Suppressor macrophage treated with lipopolysaccharide for 1 hour (primary cell): ENCODE measurements at regions not wholly inside any gene's neighbourhood (a gene's known extent, or its start where the extent isn't known, plus 50 kb on each side); places are given as distances from the start of the nearest gene placed in this dataset.
A peak's percentile ranks its signal among the peaks of the same experiment; 100 is the strongest.
"Not testable (repeated sequence)": the region's sequence is repeated elsewhere in the genome, so short reads cannot be mapped to it uniquely, and the experiment has no call there.

Source experiments
- DNase-seq, 3 donors: peaks; one replicate each; pipeline ENCODE4 v3.0.0-alpha.2; 2020 to 2022

- no peak for DNase-seq
These were observed 55.2 kb upstream of the SLIT2 start for GRCh38 chr4:20196476-20196875.

GRCh38 chr4:20195071-20195885 is 56.4 kb upstream of the SLIT2 start:
- DNase-seq, result no peak

- peak; percentile 38 to 74 (median 59) for DNase-seq
These were observed 57.3 kb upstream of the SLIT2 start for GRCh38 chr4:20194123-20195013.

- no peak for DNase-seq
These were observed 58.4 kb upstream of the SLIT2 start for GRCh38 chr4:20193141-20193936.

GRCh38 chr4:20192736-20193135 is 59.0 kb upstream of the SLIT2 start:
- no peak for DNase-seq

GRCh38 chr4:20185103-20185502 is 66.6 kb upstream of the SLIT2 start:
- no peak for DNase-seq

- not testable (repeated sequence) for DNase-seq
These were observed 68.6 kb upstream of the SLIT2 start for GRCh38 chr4:20183131-20183530.

- DNase-seq, result no peak
These were observed 69.8 kb upstream of the SLIT2 start for GRCh38 chr4:20181926-20182325.

GRCh38 chr4:20180509-20180908 is 71.2 kb upstream of the SLIT2 start:
- no peak for DNase-seq

- no peak for DNase-seq
These were observed 72.7 kb upstream of the SLIT2 start for GRCh38 chr4:20178902-20179576.

GRCh38 chr4:20176881-20177280 is 74.8 kb upstream of the SLIT2 start:
- peak in 1 of 3 donors; percentile 13 for DNase-seq

- DNase-seq, result no peak
These were observed 79.5 kb upstream of the SLIT2 start for GRCh38 chr4:20172070-20172760.

- no peak for DNase-seq
These were observed 85.2 kb upstream of the SLIT2 start for GRCh38 chr4:20166544-20166943.

GRCh38 chr4:20159516-20159915 is 92.2 kb upstream of the SLIT2 start:
- DNase-seq, result no peak

GRCh38 chr4:20158195-20158594 is 93.5 kb upstream of the SLIT2 start:
- no peak for DNase-seq

GRCh38 chr4:20151436-20151835 is 100.3 kb upstream of the SLIT2 start:
- no peak for DNase-seq

GRCh38 chr4:20149143-20149542 is 102.6 kb upstream of the SLIT2 start:
- not testable (repeated sequence) for DNase-seq

- DNase-seq, result no peak
These were observed 114.5 kb upstream of the SLIT2 start for GRCh38 chr4:20137176-20137575.

GRCh38 chr4:20127626-20128025 is 124.1 kb upstream of the SLIT2 start:
- DNase-seq, result no peak

GRCh38 chr4:20126906-20127305 is 124.8 kb upstream of the SLIT2 start:
- DNase-seq, result no peak

- DNase-seq, result no peak
These were observed 127.2 kb upstream of the SLIT2 start for GRCh38 chr4:20124317-20125026.
